NCI-H82 treated with DMSO at 0.1 percent for 48 hours (cell line): ENCODE measurements at regions not wholly inside any gene's neighbourhood (a gene's known extent, or its start where the extent isn't known, plus 50 kb on each side); places are given as distances from the start of the nearest gene placed in this dataset.

Experiments used
- DNase-seq: peaks from one replicate; lab custom pipeline; 2025; ENCODE audit not compliant: unreplicated experiment; lab: John Stamatoyannopoulos, UW

GRCh38 chr4:13260513-13260912, 223.6 kb downstream of the RAB28 start:
- no peak for DNase-seq

- no peak for DNase-seq
Measured at GRCh38 chr4:13250263-13250662, 233.9 kb downstream of the RAB28 start.

DNA sequence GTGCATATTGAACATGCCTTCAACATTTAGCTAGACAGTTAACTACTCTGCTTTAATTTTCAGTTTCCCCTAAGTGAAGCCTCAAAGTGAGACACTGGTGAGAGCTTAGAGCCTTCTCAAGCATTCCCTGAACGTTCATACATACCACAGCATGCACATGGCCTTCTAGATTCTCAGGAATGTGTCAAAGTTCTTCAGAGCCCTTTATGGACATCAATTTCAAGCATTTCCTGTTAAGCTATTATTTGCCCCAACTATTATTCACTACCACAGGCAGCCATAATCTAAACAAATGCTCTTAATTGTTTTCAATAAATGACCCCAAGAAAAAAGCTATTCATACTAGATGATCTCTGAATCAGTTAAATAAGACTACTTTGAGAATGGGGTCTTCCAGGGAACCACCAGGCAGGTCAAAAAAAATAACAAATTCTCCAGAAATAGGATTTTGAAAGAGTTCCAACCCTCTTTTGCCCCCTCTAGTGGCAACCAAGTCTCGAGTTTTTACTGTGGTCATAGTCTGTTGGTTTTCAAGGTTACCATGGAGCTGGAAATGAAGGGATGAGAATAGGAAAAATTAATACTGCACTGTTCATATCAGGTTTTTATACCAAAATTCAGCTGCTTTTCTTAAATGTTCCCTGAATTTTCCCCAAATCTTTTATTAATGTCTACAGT, 235.4 kb downstream of the RAB28 start:
- DNase-seq: no peak

- no peak for DNase-seq
Measured at GRCh38 chr4:13246107-13246506, 238.0 kb downstream of the RAB28 start.

- DNase-seq: peak; percentile 31
Measured at GRCh38 chr4:13244444-13244843, 239.7 kb downstream of the RAB28 start.

DNA sequence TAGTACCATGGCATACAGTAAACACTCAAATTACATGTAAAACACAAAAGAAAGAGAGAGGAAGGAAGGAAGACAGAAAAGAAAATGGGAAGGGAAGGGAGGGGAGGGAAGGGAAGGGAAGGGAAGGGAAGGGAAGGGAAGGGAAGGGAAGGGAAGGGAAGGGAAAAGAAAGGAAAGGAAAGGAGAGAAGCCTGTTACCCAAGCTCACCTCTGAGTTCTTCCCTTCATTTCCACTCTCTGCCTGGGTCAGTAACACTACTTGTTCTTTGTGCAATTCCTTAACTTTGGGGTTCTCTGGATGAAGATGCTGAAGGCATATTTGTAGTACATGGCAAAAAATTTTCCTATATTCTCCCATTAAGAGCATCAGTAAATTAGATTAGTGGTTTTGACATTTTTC, 241.0 kb downstream of the RAB28 start:
- DNase-seq: no peak

DNA sequence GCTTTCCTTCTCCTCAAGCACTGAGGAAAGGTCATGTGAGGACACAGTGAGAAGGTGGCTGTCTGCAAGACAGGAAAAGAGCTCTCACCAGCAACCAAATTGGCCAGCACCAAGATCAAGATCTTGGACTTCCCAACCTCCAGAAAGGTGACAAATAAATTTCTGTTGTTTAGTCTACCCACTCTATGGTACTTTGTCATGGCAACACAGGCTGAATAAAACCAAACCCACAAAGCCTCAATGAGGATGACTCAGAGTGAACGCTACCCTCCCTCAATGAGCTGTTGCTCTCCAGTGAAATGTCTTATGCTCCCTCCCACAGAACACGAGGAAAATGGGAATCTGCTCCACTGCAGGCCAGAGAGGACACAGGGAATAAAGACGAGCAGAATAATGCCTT, 244.1 kb downstream of the RAB28 start:
- no peak for DNase-seq

DNA sequence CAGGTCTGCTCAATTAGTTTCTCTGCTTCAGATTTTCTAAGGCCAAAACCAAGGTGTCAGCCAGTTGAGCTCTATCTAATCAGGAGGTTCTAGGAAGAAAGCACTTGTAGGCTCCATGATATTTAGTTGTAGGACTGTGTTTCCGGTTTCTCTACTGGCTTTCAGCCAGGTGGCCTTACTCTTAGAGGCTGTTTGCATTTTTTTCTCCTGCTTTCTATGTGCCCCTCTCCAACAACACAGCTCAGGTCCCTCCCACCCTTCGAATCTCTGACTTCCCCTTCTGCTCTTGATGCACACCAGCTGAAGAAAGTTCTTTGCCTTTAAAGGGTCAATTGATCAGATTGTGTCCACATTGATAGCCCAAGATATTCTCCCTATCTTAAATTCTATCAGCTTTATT, 245.2 kb downstream of the RAB28 start:
- DNase-seq: no peak

DNA sequence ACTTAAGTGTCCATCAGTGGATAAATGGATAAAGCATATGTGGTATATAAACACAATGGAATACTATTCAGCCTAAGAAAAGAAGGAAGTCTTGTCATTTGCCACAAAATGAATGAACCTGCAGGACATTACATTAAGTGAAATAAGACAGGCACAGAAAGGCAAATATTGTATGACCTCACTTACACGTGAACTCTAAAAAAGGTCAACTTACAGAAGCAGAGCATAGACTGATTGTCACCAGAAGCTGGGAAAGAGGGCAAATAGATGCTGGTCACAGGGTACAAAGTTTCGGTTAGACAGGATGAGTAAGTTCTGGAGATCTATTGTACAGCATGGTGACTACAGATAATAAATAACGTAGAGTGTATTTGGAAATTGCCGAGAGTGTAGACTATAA, 247.7 kb downstream of the RAB28 start:
- no peak for DNase-seq

DNA sequence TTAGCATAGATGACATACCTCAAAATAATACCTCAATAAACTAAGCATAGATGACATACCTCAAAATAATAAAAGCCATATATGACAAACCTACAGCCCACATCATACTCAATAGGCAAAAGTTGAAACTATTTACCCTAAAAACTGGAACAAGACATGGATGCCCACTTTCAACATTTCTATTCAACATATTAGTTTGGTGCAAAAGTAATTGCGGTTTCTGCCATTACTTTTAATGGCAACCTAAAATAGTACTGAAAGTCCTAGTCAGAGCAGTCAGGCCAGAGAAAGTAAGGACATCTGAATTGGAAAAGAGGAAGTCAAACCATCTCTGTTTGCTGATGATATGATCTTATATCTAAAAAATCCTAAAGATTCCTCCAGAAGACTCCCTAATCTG, 250.4 kb downstream of the RAB28 start:
- no peak for DNase-seq

DNA sequence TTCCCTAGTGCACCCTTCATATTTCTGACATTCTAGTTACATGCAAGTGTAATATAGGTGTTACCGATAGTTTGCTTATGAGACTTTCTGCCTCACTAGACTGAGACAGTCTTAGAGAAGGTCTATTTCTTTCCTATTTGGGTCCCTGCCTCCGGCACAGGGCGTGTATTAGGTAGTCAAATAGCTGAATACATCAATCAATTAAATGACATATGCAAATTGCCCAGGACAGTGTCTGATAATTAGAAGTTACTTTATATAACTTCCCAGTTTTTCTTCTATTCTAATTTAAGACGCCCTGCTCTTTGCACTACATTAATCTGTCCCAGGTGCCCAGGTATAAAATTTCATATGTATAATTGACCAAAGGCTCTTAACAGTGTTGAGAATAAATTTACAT, 264.2 kb downstream of the RAB28 start:
- DNase-seq: no peak

DNA sequence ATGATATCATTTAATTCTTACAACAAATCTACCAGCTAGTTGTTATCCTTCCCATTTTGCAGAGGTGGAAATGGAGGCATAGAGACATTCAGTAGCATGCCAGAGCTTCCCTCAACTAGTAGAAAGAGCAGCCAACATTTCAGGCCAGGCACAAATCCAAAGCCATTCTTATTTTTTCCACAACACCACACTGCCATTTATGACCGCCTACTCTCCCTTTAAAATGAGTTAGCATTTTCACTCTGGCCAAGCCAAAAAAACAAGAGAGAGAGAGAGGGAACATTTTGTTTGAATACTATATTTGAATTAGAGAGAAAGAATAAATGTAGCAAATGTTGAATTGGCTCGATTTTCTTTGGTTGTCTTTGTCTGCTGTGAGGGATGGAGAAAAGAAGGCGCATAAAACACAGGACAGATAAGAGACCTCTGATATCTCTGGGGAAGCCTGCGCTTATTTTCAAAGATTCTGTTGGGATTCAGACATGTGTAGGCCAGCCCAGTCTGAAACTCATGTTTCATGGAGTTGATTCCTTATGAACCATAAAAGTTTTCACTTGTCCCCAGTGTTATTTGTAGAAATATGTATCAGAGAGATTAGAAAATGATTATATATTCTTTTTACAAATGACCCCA, 265.7 kb downstream of the RAB28 start:
- DNase-seq: no peak

DNA sequence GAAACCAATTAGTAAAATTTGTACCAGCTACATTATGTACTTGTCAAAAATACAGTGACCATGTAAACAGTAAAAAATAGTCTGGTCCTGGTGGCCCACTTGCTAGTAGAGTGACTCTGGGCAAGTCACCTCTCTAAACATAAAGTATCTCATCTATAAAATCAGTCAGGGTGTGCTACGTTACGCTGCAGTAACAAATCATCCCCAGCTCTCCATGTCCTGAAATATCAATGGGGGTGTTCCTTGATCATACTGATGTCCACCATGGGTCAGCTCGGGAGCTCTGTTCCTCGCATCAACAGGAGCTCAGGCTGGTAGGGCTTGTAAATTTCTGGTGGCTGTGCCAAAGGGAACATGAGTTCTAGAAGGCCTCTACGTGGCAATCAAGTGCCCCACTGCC, 268.6 kb downstream of the RAB28 start:
- no peak for DNase-seq

GRCh38 chr4:13212936-13213335, 271.2 kb downstream of the RAB28 start:
- DNase-seq: no peak

GRCh38 chr4:13209600-13209999, 274.5 kb downstream of the RAB28 start:
- DNase-seq: no peak

GRCh38 chr4:13208558-13209193, 275.5 kb downstream of the RAB28 start:
- DNase-seq: no peak

GRCh38 chr4:13207226-13207625, 276.9 kb downstream of the RAB28 start:
- no peak for DNase-seq

DNA sequence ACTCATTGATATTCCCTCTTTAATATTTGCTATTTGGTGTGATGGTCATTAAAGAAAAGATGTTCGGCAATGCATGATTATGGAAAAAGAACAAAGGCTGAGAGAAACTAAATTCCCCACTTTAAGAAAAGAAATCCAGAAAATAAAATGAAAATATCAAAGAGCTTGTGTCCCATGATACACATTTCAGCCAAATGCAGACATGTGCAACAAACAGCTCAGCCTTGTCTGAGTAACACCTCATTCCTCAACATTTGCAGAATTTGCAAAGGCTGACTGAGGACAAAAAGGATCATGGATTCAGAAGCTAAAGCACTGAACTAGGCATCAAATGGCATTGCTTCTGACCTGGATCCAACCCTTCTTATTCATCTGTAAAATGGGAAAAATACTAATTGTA, 281.0 kb downstream of the RAB28 start:
- no peak for DNase-seq

DNA sequence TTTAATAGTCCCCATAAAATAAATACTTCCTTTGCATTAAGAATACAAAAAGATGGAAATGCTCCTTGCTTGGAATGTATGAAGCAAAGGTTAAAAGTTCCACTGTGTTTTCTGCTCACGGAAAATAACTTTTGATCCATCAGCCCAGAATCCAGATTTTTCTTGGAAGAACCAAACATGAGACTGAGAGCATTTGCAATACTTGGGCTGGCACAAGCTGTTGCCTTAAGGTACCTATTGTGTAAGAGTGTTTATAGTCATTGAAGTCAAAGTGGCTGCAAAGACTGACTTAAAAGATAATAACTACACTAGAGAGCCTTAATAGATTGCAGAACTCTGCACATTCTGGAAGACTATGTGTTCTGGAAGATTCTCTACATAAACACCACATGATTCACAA, 281.4 kb downstream of the RAB28 start:
- no peak for DNase-seq

DNA sequence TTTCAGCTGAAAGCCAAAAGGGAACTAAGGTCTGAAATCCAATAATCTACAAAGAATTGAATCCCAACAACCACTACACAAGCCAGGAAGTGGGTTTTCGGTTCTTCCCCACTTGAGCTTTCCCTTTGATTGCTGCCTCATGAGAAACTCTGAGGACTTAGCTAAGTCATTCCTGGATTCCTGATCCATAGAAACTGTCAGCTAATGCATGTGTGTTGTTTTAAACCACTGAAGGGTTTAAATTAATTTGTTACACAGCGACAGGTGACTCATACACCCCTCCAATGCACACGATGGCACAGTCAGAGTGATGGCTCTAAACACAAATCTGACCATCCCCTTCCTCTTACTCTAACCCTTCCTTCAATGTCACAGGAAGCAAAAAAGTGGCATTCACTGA, 282.9 kb downstream of the RAB28 start:
- DNase-seq: no peak

- no peak for DNase-seq
Measured at GRCh38 chr4:13196721-13197120, 287.4 kb downstream of the RAB28 start.

DNA sequence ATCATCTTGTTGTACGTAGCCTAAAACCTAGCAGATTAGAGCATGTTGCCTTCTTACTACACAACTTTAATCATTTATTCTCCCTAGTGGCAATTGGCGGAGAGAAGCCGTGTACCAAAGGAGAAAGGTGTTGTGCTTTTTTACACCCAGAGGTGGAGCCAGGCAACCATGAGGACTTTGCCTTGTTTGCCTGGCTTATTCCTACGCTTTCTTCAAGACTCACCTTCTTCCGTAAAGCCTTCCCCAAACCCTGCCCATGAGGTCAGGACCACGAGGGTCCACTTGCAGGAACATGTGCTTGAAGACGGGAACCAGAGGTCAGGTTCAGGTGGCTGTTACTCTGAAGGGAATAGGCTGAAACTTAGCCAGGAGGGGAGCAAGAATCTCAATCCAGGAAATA, 290.5 kb downstream of the RAB28 start:
- no peak for DNase-seq
